NCI-H1694 (cell line): ENCODE measurements at regions not wholly inside any gene's neighbourhood (a gene's known extent, or its start where the extent isn't known, plus 50 kb on each side); places are given as distances from the start of the nearest gene placed in this dataset.

ENCODE experiments used
- DNase-seq: peaks from one replicate; lab custom pipeline; 2025; lab: John Stamatoyannopoulos, UW

- no peak for DNase-seq
These were observed 264.9 kb downstream of the SKIDA1 start for GRCh38 chr10:21260506-21261149.

- no peak for DNase-seq
These were observed 265.4 kb downstream of the SKIDA1 start for GRCh38 chr10:21260066-21260465.

GRCh38 chr10:21257919-21258318 is 267.6 kb downstream of the SKIDA1 start:
- DNase-seq = no peak

DNA sequence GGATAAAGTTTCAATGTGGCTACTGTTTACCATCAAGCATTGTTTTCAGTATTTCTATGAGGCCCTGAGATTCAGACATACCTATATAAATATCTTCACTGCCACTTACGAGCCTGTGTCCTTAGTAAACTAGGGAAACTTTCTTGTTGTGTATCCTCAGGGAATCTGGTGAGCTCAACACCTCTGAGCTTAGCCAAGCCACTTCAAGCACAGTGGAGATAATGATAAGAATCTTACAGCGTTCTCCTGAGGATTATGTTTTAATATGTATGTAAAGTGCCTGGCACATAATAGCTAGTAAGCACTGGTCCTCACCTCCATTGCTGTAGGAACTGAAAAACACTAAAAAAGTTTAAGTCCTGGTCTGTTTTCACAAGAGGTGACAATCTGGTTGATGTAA is 268.3 kb downstream of the SKIDA1 start:
- no peak for DNase-seq

- no peak for DNase-seq
These were observed 276.0 kb downstream of the SKIDA1 start for GRCh38 chr10:21249435-21249834.

GRCh38 chr10:21247592-21247991 is 277.9 kb downstream of the SKIDA1 start:
- no peak for DNase-seq

- no peak for DNase-seq
These were observed 279.3 kb downstream of the SKIDA1 start for GRCh38 chr10:21246178-21246577.

GRCh38 chr10:21243748-21244257 is 281.7 kb downstream of the SKIDA1 start:
- DNase-seq = no peak

GRCh38 chr10:21242915-21243314 is 282.6 kb downstream of the SKIDA1 start:
- no peak for DNase-seq

DNA sequence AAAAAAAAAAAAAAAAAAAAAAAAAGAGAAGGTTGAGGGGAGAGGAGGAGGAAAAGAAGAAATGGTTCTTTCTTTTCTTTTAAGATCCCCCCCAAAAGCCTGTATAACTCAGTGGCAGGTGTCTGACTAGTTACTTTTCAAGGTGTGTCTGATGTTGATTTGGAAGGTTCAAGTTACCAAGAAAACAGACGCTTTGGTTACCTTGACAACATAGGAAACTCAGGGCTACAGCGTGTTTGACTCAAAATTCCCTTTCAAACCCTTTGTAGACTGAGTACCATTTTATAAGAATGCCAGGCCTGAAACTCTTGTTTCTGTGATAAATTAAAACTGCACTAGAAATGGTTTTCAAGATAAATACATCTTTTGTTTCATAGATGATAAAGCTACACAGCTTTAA is 286.8 kb downstream of the SKIDA1 start:
- DNase-seq = no peak

- DNase-seq = no peak
These were observed 287.4 kb downstream of the SKIDA1 start for GRCh38 chr10:21238044-21238443.

DNA sequence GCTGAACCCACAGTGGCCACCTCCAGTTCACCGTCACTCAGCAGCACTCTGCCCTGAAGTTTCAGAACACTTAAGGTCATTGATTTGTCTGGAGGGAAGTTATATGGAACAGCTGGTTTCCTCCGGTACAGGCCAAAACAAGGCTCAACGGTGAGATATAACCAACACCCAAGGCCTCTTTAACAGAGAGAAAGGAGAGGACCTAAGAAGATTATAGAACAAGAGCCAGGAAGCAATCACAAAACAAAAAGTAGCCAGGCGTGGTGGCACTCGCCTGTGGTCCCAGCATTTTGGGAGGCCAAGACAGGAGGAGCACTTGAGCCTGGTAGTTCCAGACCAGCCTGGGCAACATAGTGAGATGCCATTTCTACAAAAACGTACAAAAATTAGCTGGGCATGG is 290.7 kb downstream of the SKIDA1 start:
- DNase-seq = no peak

GRCh38 chr10:21230219-21230618 is 295.3 kb downstream of the SKIDA1 start:
- DNase-seq = no peak

GRCh38 chr10:21217748-21218367 is 307.6 kb downstream of the SKIDA1 start:
- no peak for DNase-seq

DNA sequence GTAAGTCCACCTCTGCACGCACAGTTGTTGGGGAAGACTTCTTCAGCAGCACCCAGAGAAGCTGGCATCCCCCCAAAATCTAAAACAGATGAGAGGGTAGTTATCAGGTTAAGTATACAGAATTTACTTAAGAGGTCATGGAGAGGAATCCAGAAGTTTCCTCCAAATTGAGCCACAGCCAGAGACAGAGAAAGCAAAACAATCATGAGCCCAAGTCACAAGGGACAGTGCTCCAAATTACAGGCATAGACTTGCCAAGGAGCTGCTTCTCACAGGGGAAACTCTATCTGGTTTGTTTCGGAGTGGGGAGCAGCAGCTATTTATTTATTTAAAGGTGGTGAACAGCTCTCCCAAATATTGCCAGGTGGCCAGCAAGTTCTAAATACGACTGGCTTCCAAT is 308.4 kb downstream of the SKIDA1 start:
- no peak for DNase-seq

- DNase-seq = no peak
These were observed 311.2 kb downstream of the SKIDA1 start for GRCh38 chr10:21214329-21214728.

DNA sequence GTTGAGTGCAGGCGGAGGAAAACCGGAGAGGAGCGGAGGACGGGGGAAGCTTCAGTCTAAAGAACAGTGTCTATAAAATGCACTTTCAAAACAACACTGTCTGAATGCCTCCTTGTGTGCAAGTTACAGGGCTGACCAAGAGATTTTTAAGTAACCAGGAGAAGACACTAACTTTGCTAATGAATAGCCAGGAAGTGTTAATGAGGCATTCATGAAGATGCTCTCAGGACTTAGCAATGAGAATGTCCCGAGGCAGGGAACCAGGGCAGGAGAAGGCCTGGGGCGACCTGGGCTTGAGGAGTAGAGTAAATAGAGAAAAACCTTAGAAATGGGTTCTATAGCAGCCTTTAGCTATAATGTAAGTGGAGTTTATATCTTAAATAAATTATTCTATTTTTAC is 312.1 kb downstream of the SKIDA1 start:
- no peak for DNase-seq

- no peak for DNase-seq
These were observed 312.6 kb downstream of the SKIDA1 start for GRCh38 chr10:21212912-21213311.

GRCh38 chr10:21212348-21212747 is 313.1 kb downstream of the SKIDA1 start:
- DNase-seq = no peak

DNA sequence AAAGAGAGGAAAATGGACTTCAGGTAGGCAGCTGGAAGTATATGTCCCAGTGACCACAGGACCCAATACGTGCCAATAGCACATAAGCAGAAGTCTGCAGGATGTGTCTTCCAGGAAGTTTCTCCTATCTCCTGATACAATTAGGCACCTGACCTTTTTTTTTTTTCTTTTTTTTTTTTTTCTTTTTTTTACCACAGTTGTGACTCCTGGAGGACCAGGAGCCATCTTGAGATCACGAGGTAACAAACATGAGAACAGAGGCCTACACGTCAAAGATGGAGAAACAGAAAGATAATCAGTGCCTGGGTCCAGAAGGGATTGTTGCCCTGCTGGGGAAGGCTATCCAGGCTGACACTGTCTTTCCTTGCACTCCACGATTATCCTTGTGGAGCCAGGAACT is 312.4 kb upstream of the NEBL start:
- DNase-seq = no peak

GRCh38 chr10:21208666-21209316 is 311.7 kb upstream of the NEBL start:
- DNase-seq = no peak

DNA sequence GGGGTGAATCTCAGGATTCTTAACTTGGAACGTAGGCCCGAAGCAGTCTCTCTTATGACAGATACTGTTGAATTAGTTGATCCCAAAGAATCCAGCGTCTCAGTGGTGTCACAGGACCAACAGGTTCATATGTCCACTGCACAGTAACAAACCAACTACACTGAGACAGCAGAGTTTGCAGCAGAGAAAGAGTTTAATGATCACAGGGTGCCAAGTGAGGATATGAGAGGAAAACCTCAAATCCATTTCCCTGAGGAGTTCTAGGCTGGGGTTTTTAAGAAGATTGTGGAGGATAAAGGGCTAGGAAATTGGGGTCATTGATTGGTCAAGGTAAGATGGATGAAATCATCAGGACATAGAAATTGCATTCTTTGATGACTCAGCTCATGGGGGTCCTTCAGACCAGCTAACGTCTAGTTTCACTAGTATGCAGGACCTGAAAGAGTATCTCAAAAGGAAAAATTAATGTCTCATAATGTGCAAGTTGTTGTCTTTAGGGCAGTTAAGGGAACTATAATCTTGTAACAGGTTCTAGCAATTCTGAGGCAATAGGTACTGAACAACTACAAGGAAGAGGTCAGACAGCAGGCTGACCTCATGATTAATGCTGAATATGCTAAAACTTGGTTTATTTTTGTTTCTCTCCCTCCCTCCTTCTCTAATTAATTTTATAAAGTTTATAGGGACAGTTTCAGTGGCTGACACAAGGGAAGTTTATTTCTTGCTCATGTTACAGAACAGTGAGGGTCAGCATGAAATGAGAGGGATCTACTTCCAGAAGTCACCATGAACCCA is 310.9 kb upstream of the NEBL start:
- DNase-seq = no peak

DNA sequence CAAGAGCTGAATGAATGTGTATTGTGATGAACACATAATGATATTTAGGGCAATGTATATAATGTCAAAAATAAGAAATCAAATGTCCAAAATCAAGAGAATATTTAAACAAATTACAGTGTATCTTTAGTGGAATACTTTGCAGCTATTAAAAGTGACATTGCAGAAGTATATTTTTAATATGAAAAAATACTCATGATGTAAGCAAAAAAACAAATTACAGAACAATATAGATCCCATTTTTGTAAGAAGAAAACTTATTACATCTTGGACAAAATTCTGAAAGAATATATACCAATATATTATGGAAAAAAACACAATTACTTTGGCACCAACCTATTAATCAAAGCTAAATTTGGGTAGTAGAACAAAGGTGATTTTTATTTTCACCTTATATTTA is 308.2 kb upstream of the NEBL start:
- no peak for DNase-seq
